ENCODE measurements at regions not wholly inside any gene's neighbourhood (a gene's known extent, or its start where the extent isn't known, plus 50 kb on each side); places are given as distances from the start of the nearest gene placed in this dataset.

DNA sequence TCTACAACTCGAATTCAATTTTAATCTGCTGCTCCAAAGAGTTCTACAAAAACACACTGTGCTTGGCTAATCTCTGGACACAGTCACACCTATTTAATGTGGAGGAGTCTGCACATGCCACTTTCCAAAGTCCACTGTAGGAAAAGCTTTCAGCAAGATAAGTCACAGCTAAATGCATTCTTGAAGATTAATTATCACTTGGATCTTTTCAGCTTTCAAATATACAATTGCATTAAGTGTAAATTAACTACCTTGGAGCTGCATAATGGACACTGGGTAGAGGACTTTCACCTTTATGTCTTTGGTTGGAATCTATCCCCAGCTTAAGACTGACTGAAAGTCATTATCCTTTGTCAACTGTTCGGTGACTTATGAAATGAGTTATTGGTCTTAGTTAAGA, 565.1 kb downstream of the PIK3C3 start:
- Histone ChIP-seq H3F3A (ENCODE audit: low read length, unreplicated experiment) (no peaks in the 10 kb centered on the region), H3K4me1 (ENCODE audit: insufficient read depth, low read length) (no peaks in the 10 kb centered on the region), H3K79me2 (ENCODE audit: low read length) (no peaks in the 10 kb centered on the region), H3K9me2 (replicated peaks; ENCODE audit: low read length) (no peaks in the 10 kb centered on the region), H3K9me3 (ENCODE audit: low read length) (no peaks in the 10 kb centered on the region), H2AFZ (ENCODE audit: low read length) (no peak overlapping the region), H3K9ac (ENCODE audit: low read length) (no peak overlapping the region), H3K4me3 (ENCODE audit: low read length) (no peak overlapping the region), H3K27ac (ENCODE audit: low read length) (no peak overlapping the region), H3K4me2 (ENCODE audit: low read length) (no peak overlapping the region), H4K20me1 (ENCODE audit: low read length) (no peaks in the 10 kb centered on the region), H3K36me3 (ENCODE audit: low read depth, low read length) (no peaks in the 10 kb centered on the region), H3K27me3 (ENCODE audit: low read length) (no peaks in the 10 kb centered on the region)
- TF ChIP-seq, protein P1, sequence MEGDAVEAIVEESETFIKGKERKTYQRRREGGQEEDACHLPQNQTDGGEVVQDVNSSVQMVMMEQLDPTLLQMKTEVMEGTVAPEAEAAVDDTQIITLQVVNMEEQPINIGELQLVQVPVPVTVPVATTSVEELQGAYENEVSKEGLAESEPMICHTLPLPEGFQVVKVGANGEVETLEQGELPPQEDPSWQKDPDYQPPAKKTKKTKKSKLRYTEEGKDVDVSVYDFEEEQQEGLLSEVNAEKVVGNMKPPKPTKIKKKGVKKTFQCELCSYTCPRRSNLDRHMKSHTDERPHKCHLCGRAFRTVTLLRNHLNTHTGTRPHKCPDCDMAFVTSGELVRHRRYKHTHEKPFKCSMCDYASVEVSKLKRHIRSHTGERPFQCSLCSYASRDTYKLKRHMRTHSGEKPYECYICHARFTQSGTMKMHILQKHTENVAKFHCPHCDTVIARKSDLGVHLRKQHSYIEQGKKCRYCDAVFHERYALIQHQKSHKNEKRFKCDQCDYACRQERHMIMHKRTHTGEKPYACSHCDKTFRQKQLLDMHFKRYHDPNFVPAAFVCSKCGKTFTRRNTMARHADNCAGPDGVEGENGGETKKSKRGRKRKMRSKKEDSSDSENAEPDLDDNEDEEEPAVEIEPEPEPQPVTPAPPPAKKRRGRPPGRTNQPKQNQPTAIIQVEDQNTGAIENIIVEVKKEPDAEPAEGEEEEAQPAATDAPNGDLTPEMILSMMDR (conservative IDR thresholded peaks at IDR 0.05; ENCODE audit: low read depth, low read length) = no peak
- TF ChIP-seq EZH2 (IDR thresholded peaks at IDR 0.05; ENCODE audit: low read length, unreplicated experiment) = no peak
- TF ChIP-seq EZH2phosphoT487 (IDR thresholded peaks at IDR 0.05; ENCODE audit: borderline replicate concordance, low read length) = no peak
- ATAC-seq (no peak), DNase-seq (no peak)
- ChIA-PET POLR2A (ENCODE audit: unreplicated experiment) (no interaction called here), CTCF (no interaction called here)
- intact Hi-C loops (cut with micrococcal nuclease) = no loop called here
- no TSS peak for BruUV-seq (replicated peaks)

DNA sequence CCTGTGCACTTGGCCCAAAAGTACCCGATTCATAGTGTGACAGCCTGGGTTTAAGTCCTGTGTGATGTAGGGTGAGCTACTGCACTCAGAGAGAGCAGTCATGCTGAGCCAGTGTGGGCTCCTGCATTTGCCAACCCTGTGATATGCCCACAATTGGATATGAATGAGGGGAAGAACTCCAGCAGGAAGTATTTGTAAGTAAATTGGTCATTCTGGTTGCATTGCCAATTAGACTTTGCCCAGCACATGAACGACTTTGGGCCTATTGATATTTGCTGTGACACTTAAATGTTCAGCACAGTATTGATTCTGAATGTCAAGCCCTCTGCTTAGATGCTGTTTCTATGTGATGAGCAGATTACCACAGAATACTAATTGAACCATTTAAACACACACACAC, 570.9 kb downstream of the PIK3C3 start:
- ATAC-seq (no peak), DNase-seq (no peak)
- no peaks in the 10 kb centered on the region for H3K27me3 ChIP-seq (ENCODE audit: low read length)
- ChIA-PET CTCF (no interaction called here), POLR2A (ENCODE audit: unreplicated experiment) (no interaction called here)
- H3K27ac ChIP-seq (ENCODE audit: low read length) = no peak overlapping the region
- TF ChIP-seq EZH2phosphoT487 (IDR thresholded peaks at IDR 0.05; ENCODE audit: borderline replicate concordance, low read length) (no peak), EZH2 (IDR thresholded peaks at IDR 0.05; ENCODE audit: low read length, unreplicated experiment) (no peak)
- TF ChIP-seq, protein P1 (conservative IDR thresholded peaks at IDR 0.05; ENCODE audit: low read depth, low read length) = no peak
- no peak overlapping the region for H2AFZ ChIP-seq (ENCODE audit: low read length)
- H3K4me1 ChIP-seq (ENCODE audit: insufficient read depth, low read length) = no peaks in the 10 kb centered on the region
- no peak overlapping the region for H3K4me3 ChIP-seq (ENCODE audit: low read length)
- no peaks in the 10 kb centered on the region for H4K20me1 ChIP-seq (ENCODE audit: low read length)
- intact Hi-C loops (cut with micrococcal nuclease) = no loop called here
- no peaks in the 10 kb centered on the region for H3K9me2 ChIP-seq (replicated peaks; ENCODE audit: low read length)
- no peaks in the 10 kb centered on the region for H3K36me3 ChIP-seq (ENCODE audit: low read depth, low read length)
- H3K9ac ChIP-seq (ENCODE audit: low read length) = no peak overlapping the region
- no peaks in the 10 kb centered on the region for H3F3A ChIP-seq (ENCODE audit: low read length, unreplicated experiment)
- no peak overlapping the region for H3K4me2 ChIP-seq (ENCODE audit: low read length)
- no TSS peak for BruUV-seq (replicated peaks)
- no peaks in the 10 kb centered on the region for H3K79me2 ChIP-seq (ENCODE audit: low read length)
- no peaks in the 10 kb centered on the region for H3K9me3 ChIP-seq (ENCODE audit: low read length)

DNA sequence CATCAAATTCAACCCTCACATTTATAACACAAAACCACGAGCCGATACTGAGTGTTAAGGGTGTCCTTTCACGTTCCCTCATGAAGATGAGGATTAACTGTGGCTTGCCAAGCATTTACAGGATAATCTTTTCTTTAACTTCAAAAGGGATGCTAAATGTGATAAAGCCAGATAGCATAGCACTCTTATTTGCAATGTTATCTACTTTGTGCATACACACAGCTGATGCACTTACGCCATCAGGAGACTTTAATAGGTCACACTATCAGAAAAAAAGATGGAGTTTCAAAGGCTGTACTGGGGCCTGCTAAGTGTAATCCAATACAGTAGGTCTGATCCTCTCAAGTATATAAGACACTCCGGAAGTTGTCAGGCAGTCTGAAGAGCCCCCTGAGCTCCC, 572.7 kb downstream of the PIK3C3 start:
- Histone ChIP-seq H3K9me2 (replicated peaks; ENCODE audit: low read length) (no peaks in the 10 kb centered on the region), H2AFZ (ENCODE audit: low read length) (no peak overlapping the region), H3K4me3 (ENCODE audit: low read length) (no peak overlapping the region), H3F3A (ENCODE audit: low read length, unreplicated experiment) (no peaks in the 10 kb centered on the region), H3K9me3 (ENCODE audit: low read length) (no peaks in the 10 kb centered on the region), H4K20me1 (ENCODE audit: low read length) (no peaks in the 10 kb centered on the region), H3K4me2 (ENCODE audit: low read length) (no peak overlapping the region), H3K9ac (ENCODE audit: low read length) (no peak overlapping the region), H3K4me1 (ENCODE audit: insufficient read depth, low read length) (no peaks in the 10 kb centered on the region), H3K27ac (ENCODE audit: low read length) (no peak overlapping the region), H3K27me3 (ENCODE audit: low read length) (no peaks in the 10 kb centered on the region), H3K36me3 (ENCODE audit: low read depth, low read length) (no peaks in the 10 kb centered on the region), H3K79me2 (ENCODE audit: low read length) (no peaks in the 10 kb centered on the region)
- BruUV-seq (replicated peaks) = no TSS peak
- ChIA-PET CTCF (no interaction called here), POLR2A (ENCODE audit: unreplicated experiment) (no interaction called here)
- ATAC-seq (no peak), DNase-seq (no peak)
- TF ChIP-seq EZH2phosphoT487 (IDR thresholded peaks at IDR 0.05; ENCODE audit: borderline replicate concordance, low read length) = no peak
- TF ChIP-seq EZH2 (IDR thresholded peaks at IDR 0.05; ENCODE audit: low read length, unreplicated experiment) = no peak
- TF ChIP-seq, protein P1 (conservative IDR thresholded peaks at IDR 0.05; ENCODE audit: low read depth, low read length) = no peak
- intact Hi-C loops (cut with micrococcal nuclease) = no loop called here
